ENCODE measurements at regions not wholly inside any gene's neighbourhood (a gene's known extent, or its start where the extent isn't known, plus 50 kb on each side); places are given as distances from the start of the nearest gene placed in this dataset.

GRCh38 chr2:2501454-2502200 is 170.6 kb upstream of the MYT1L start:
- H3K27me3 ChIP-seq = no peaks in the 10 kb centered on the region
- no peaks in the 10 kb centered on the region for H3K36me3 ChIP-seq
- H3K27ac ChIP-seq = no peak overlapping the region
- no peak overlapping the region for H3K4me3 ChIP-seq
- H3K4me1 ChIP-seq = no peaks in the 10 kb centered on the region
- TF ChIP-seq EP300 (IDR thresholded peaks at IDR 0.05; ENCODE audit: low read depth) (no peak), POLR2AphosphoS5 (IDR thresholded peaks at IDR 0.05) (no peak), POLR2A (IDR thresholded peaks at IDR 0.05) (no peak)
- TF ChIP-seq, protein P1, sequence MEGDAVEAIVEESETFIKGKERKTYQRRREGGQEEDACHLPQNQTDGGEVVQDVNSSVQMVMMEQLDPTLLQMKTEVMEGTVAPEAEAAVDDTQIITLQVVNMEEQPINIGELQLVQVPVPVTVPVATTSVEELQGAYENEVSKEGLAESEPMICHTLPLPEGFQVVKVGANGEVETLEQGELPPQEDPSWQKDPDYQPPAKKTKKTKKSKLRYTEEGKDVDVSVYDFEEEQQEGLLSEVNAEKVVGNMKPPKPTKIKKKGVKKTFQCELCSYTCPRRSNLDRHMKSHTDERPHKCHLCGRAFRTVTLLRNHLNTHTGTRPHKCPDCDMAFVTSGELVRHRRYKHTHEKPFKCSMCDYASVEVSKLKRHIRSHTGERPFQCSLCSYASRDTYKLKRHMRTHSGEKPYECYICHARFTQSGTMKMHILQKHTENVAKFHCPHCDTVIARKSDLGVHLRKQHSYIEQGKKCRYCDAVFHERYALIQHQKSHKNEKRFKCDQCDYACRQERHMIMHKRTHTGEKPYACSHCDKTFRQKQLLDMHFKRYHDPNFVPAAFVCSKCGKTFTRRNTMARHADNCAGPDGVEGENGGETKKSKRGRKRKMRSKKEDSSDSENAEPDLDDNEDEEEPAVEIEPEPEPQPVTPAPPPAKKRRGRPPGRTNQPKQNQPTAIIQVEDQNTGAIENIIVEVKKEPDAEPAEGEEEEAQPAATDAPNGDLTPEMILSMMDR (IDR thresholded peaks at IDR 0.05) = no peak
- 80 to 89% methylated on average over 4 to 9 of the region's 9 CpGs for WGBS, 2 donors (ENCODE audit: low coverage in 1 of 2)
- H3K9me3 ChIP-seq = no peaks in the 10 kb centered on the region
- in situ Hi-C loops (cut with MboI; ENCODE audit: low pct_ligation_motif_present in 1 of 4, low pct_unique_long_range_greater_than_20kb in 1 of 4, low sequenced_read_pairs in 3 of 4) = no loop called here
- intact Hi-C loops (cut with DNase I; ENCODE audit: low total_unique reads) = no loop called here
- DNase-seq = no peak

DNA sequence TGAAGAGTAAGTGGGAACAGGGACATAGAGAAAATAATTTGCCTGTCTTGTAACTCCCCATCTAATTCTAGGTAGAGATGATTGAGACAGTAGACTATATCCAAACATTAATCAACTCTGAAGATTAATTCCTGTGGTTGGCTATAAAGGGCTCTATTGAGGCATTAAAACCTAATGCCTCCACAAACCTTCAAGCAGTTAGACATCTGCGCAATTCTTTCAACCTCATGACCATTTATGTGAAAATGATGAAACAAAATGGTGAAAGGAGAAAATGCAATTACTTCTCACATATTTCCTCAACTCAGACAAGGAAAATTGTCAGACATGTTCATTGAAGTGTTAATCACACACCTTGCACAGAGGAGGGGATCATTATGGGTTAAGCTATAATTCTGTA is 164.5 kb upstream of the MYT1L start:
- no peak overlapping the region for H3K27ac ChIP-seq
- TF ChIP-seq POLR2A (IDR thresholded peaks at IDR 0.05) (no peak), EP300 (IDR thresholded peaks at IDR 0.05; ENCODE audit: low read depth) (no peak), POLR2AphosphoS5 (IDR thresholded peaks at IDR 0.05) (no peak)
- TF ChIP-seq, protein P1 (IDR thresholded peaks at IDR 0.05) = no peak
- H3K9me3 ChIP-seq = no peaks in the 10 kb centered on the region
- no peak overlapping the region for H3K4me3 ChIP-seq
- in situ Hi-C loops (cut with MboI; ENCODE audit: low pct_ligation_motif_present in 1 of 4, low pct_unique_long_range_greater_than_20kb in 1 of 4, low sequenced_read_pairs in 3 of 4) = no loop called here
- H3K4me1 ChIP-seq = no peaks in the 10 kb centered on the region
- no peak for DNase-seq
- intact Hi-C loops (cut with DNase I; ENCODE audit: low total_unique reads) = no loop called here
- WGBS, 2 donors (ENCODE audit: low coverage in 1 of 2) = 89 to 95% methylated on average over 1 of the region's 1 CpG
- H3K27me3 ChIP-seq = no peaks in the 10 kb centered on the region
- H3K36me3 ChIP-seq = no peaks in the 10 kb centered on the region

GRCh38 chr2:2493496-2493895 is 162.4 kb upstream of the MYT1L start:
- in situ Hi-C loops (cut with MboI; ENCODE audit: low pct_ligation_motif_present in 1 of 4, low pct_unique_long_range_greater_than_20kb in 1 of 4, low sequenced_read_pairs in 3 of 4) = no loop called here
- 71% methylated on average over 5 of the region's 5 CpGs for WGBS, 2 donors (ENCODE audit: low coverage in 1 of 2)
- H3K36me3 ChIP-seq = no peaks in the 10 kb centered on the region
- H3K27ac ChIP-seq = no peak overlapping the region
- DNase-seq = no peak
- no peaks in the 10 kb centered on the region for H3K4me1 ChIP-seq
- H3K9me3 ChIP-seq = no peaks in the 10 kb centered on the region
- TF ChIP-seq POLR2AphosphoS5 (IDR thresholded peaks at IDR 0.05) (no peak), POLR2A (IDR thresholded peaks at IDR 0.05) (no peak), EP300 (IDR thresholded peaks at IDR 0.05; ENCODE audit: low read depth) (no peak)
- intact Hi-C loops (cut with DNase I; ENCODE audit: low total_unique reads) = no loop called here
- H3K4me3 ChIP-seq = no peak overlapping the region
- no peaks in the 10 kb centered on the region for H3K27me3 ChIP-seq

- Histone ChIP-seq H3K36me3 (no peaks in the 10 kb centered on the region), H3K4me1 (no peaks in the 10 kb centered on the region), H3K9me3 (no peaks in the 10 kb centered on the region), H3K4me3 (no peak overlapping the region), H3K27me3 (no peaks in the 10 kb centered on the region), H3K27ac (no peak overlapping the region)
- in situ Hi-C loops (cut with MboI; ENCODE audit: low pct_ligation_motif_present in 1 of 4, low pct_unique_long_range_greater_than_20kb in 1 of 4, low sequenced_read_pairs in 3 of 4) = no loop called here
- intact Hi-C loops (cut with DNase I; ENCODE audit: low total_unique reads) = no loop called here
- TF ChIP-seq POLR2AphosphoS5 (IDR thresholded peaks at IDR 0.05) (no peak), EP300 (IDR thresholded peaks at IDR 0.05; ENCODE audit: low read depth) (no peak), POLR2A (IDR thresholded peaks at IDR 0.05) (no peak)
- TF ChIP-seq, protein P1 (IDR thresholded peaks at IDR 0.05) = no peak
- no peak for DNase-seq
- 63 to 100% methylated on average over 2 to 4 of the region's 4 CpGs for WGBS, 2 donors (ENCODE audit: low coverage in 1 of 2)
Measured at GRCh38 chr2:2492800-2493199, 161.7 kb upstream of the MYT1L start.

- no peak for TF ChIP-seq POLR2A (IDR thresholded peaks at IDR 0.05)
- TF ChIP-seq, protein P1 (IDR thresholded peaks at IDR 0.05) = no peak
- TF ChIP-seq EP300 (IDR thresholded peaks at IDR 0.05; ENCODE audit: low read depth) = no peak
- TF ChIP-seq POLR2AphosphoS5 (IDR thresholded peaks at IDR 0.05) = no peak
- H3K9me3 ChIP-seq = no peaks in the 10 kb centered on the region
- no peak for DNase-seq
- H3K27ac ChIP-seq = no peak overlapping the region
- 64 to 100% methylated on average over 1 to 2 of the region's 2 CpGs for WGBS, 2 donors (ENCODE audit: low coverage in 1 of 2)
- in situ Hi-C loops (cut with MboI; ENCODE audit: low pct_ligation_motif_present in 1 of 4, low pct_unique_long_range_greater_than_20kb in 1 of 4, low sequenced_read_pairs in 3 of 4) (no loop called here), intact Hi-C loops (cut with DNase I; ENCODE audit: low total_unique reads) (no loop called here)
- H3K4me3 ChIP-seq = no peak overlapping the region
- no peaks in the 10 kb centered on the region for H3K4me1 ChIP-seq
- H3K36me3 ChIP-seq = no peaks in the 10 kb centered on the region
- no peaks in the 10 kb centered on the region for H3K27me3 ChIP-seq
Measured at GRCh38 chr2:2491964-2492363, 160.9 kb upstream of the MYT1L start.
